ENCODE measurements at regions not wholly inside any gene's neighbourhood (a gene's known extent, or its start where the extent isn't known, plus 50 kb on each side); places are given as distances from the start of the nearest gene placed in this dataset.
"Not testable (repeated sequence)": the region's sequence is repeated elsewhere in the genome, so short reads cannot be mapped to it uniquely, and the experiment has no call there.

- H3K27ac ChIP-seq (ENCODE audit: low read depth, low read length, severe bottlenecking), result no peak overlapping the region
- no peak overlapping the region for H3K4me3 ChIP-seq (ENCODE audit: extremely low read depth, insufficient read depth, low read length, poor library complexity, severe bottlenecking)
- no peaks in the 10 kb centered on the region for H3K9me3 ChIP-seq (ENCODE audit: control insufficient read depth, low read length)
- H3K36me3 ChIP-seq (ENCODE audit: control insufficient read depth, insufficient read depth, low read length), result no peaks in the 10 kb centered on the region
- H3K4me1 ChIP-seq (ENCODE audit: control insufficient read depth, insufficient read depth, low read length, poor library complexity, severe bottlenecking), result peaks cover 6% of the 10 kb centered on the region
- no CpG with 5 or more reads among the region's 2 CpGs for WGBS, 2 experiments (ENCODE audit: insufficient coverage in 2 of 2)
Measured at GRCh38 chr16:79946252-79946651, 345.7 kb upstream of the MAF start.

GRCh38 chr16:79943736-79944135 lies 343.2 kb upstream of the MAF start:
- Histone ChIP-seq H3K36me3 (ENCODE audit: control insufficient read depth, insufficient read depth, low read length) (no peaks in the 10 kb centered on the region), H3K27ac (ENCODE audit: low read depth, low read length, severe bottlenecking) (no peak overlapping the region), H3K9me3 (ENCODE audit: control insufficient read depth, low read length) (no peaks in the 10 kb centered on the region), H3K4me1 (ENCODE audit: control insufficient read depth, insufficient read depth, low read length, poor library complexity, severe bottlenecking) (peaks cover 6% of the 10 kb centered on the region), H3K4me3 (ENCODE audit: extremely low read depth, insufficient read depth, low read length, poor library complexity, severe bottlenecking) (no peak overlapping the region)
- WGBS, 2 experiments (ENCODE audit: insufficient coverage in 2 of 2), result 80% methylated on average over 1 of the region's 3 CpGs; no CpG with 5 or more reads in 1 of the 2 experiments

- Histone ChIP-seq H3K4me3 (ENCODE audit: extremely low read depth, insufficient read depth, low read length, poor library complexity, severe bottlenecking) (no peak overlapping the region), H3K4me1 (ENCODE audit: control insufficient read depth, insufficient read depth, low read length, poor library complexity, severe bottlenecking) (peaks cover 1% of the 10 kb centered on the region), H3K36me3 (ENCODE audit: control insufficient read depth, insufficient read depth, low read length) (no peaks in the 10 kb centered on the region), H3K9me3 (ENCODE audit: control insufficient read depth, low read length) (no peaks in the 10 kb centered on the region), H3K27ac (ENCODE audit: low read depth, low read length, severe bottlenecking) (no peak overlapping the region)
- WGBS, 2 experiments (ENCODE audit: insufficient coverage in 2 of 2), result no CpG with 5 or more reads among the region's 4 CpGs
Measured at GRCh38 chr16:79938575-79938974, 338.0 kb upstream of the MAF start.

- H3K9me3 ChIP-seq (ENCODE audit: control insufficient read depth, low read length); H3K4me3 ChIP-seq (ENCODE audit: extremely low read depth, insufficient read depth, low read length, poor library complexity, severe bottlenecking); H3K27ac ChIP-seq (ENCODE audit: low read depth, low read length, severe bottlenecking); H3K36me3 ChIP-seq (ENCODE audit: control insufficient read depth, insufficient read depth, low read length); H3K4me1 ChIP-seq (ENCODE audit: control insufficient read depth, insufficient read depth, low read length, poor library complexity, severe bottlenecking): not testable (repeated sequence)
Measured at GRCh38 chr16:79937671-79938070, 337.1 kb upstream of the MAF start.

- Histone ChIP-seq H3K9me3 (ENCODE audit: control insufficient read depth, low read length) (no peaks in the 10 kb centered on the region), H3K36me3 (ENCODE audit: control insufficient read depth, insufficient read depth, low read length) (no peaks in the 10 kb centered on the region), H3K4me1 (ENCODE audit: control insufficient read depth, insufficient read depth, low read length, poor library complexity, severe bottlenecking) (peaks cover 4% of the 10 kb centered on the region), H3K4me3 (ENCODE audit: extremely low read depth, insufficient read depth, low read length, poor library complexity, severe bottlenecking) (no peak overlapping the region), H3K27ac (ENCODE audit: low read depth, low read length, severe bottlenecking) (no peak overlapping the region)
- 68 to 100% methylated on average over 1 to 4 of the region's 8 CpGs for WGBS, 2 experiments (ENCODE audit: insufficient coverage in 2 of 2)
Measured at GRCh38 chr16:79933603-79934002, 333.1 kb upstream of the MAF start.

- Histone ChIP-seq H3K9me3 (ENCODE audit: control insufficient read depth, low read length) (no peaks in the 10 kb centered on the region), H3K4me3 (ENCODE audit: extremely low read depth, insufficient read depth, low read length, poor library complexity, severe bottlenecking) (no peak overlapping the region), H3K27ac (ENCODE audit: low read depth, low read length, severe bottlenecking) (no peak overlapping the region), H3K4me1 (ENCODE audit: control insufficient read depth, insufficient read depth, low read length, poor library complexity, severe bottlenecking) (peaks cover 4% of the 10 kb centered on the region), H3K36me3 (ENCODE audit: control insufficient read depth, insufficient read depth, low read length) (no peaks in the 10 kb centered on the region)
- 100% methylated on average over 1 of the region's 2 CpGs; no CpG with 5 or more reads in 1 of the 2 experiments for WGBS, 2 experiments (ENCODE audit: insufficient coverage in 2 of 2)
Measured at GRCh38 chr16:79932572-79932971, 332.0 kb upstream of the MAF start.

GRCh38 chr16:79931721-79932120 lies 331.2 kb upstream of the MAF start:
- H3K36me3 ChIP-seq (ENCODE audit: control insufficient read depth, insufficient read depth, low read length), result no peaks in the 10 kb centered on the region
- H3K9me3 ChIP-seq (ENCODE audit: control insufficient read depth, low read length), result no peaks in the 10 kb centered on the region
- no peak overlapping the region for H3K27ac ChIP-seq (ENCODE audit: low read depth, low read length, severe bottlenecking)
- 88% methylated on average over 1 of the region's 1 CpG; no CpG with 5 or more reads in 1 of the 2 experiments for WGBS, 2 experiments (ENCODE audit: insufficient coverage in 2 of 2)
- peaks cover 4% of the 10 kb centered on the region for H3K4me1 ChIP-seq (ENCODE audit: control insufficient read depth, insufficient read depth, low read length, poor library complexity, severe bottlenecking)
- no peak overlapping the region for H3K4me3 ChIP-seq (ENCODE audit: extremely low read depth, insufficient read depth, low read length, poor library complexity, severe bottlenecking)

GRCh38 chr16:79929260-79929965 lies 328.9 kb upstream of the MAF start:
- WGBS, 2 experiments (ENCODE audit: insufficient coverage in 2 of 2), result no CpG with 5 or more reads among the region's 2 CpGs
- peaks cover 4% of the 10 kb centered on the region for H3K4me1 ChIP-seq (ENCODE audit: control insufficient read depth, insufficient read depth, low read length, poor library complexity, severe bottlenecking)
- no peaks in the 10 kb centered on the region for H3K9me3 ChIP-seq (ENCODE audit: control insufficient read depth, low read length)
- H3K4me3 ChIP-seq (ENCODE audit: extremely low read depth, insufficient read depth, low read length, poor library complexity, severe bottlenecking), result no peak overlapping the region
- no peaks in the 10 kb centered on the region for H3K36me3 ChIP-seq (ENCODE audit: control insufficient read depth, insufficient read depth, low read length)
- no peak overlapping the region for H3K27ac ChIP-seq (ENCODE audit: low read depth, low read length, severe bottlenecking)

- no peaks in the 10 kb centered on the region for H3K4me1 ChIP-seq (ENCODE audit: control insufficient read depth, insufficient read depth, low read length, poor library complexity, severe bottlenecking)
- no peak overlapping the region for H3K27ac ChIP-seq (ENCODE audit: low read depth, low read length, severe bottlenecking)
- no peaks in the 10 kb centered on the region for H3K36me3 ChIP-seq (ENCODE audit: control insufficient read depth, insufficient read depth, low read length)
- 87 to 91% methylated on average over 3 to 5 of the region's 9 CpGs for WGBS, 2 experiments (ENCODE audit: insufficient coverage in 2 of 2)
- no peaks in the 10 kb centered on the region for H3K9me3 ChIP-seq (ENCODE audit: control insufficient read depth, low read length)
- no peak overlapping the region for H3K4me3 ChIP-seq (ENCODE audit: extremely low read depth, insufficient read depth, low read length, poor library complexity, severe bottlenecking)
Measured at GRCh38 chr16:79928142-79928873, 327.8 kb upstream of the MAF start.

GRCh38 chr16:79926451-79927205 lies 326.1 kb upstream of the MAF start:
- Histone ChIP-seq H3K27ac (ENCODE audit: low read depth, low read length, severe bottlenecking) (no peak overlapping the region), H3K4me3 (ENCODE audit: extremely low read depth, insufficient read depth, low read length, poor library complexity, severe bottlenecking) (no peak overlapping the region), H3K4me1 (ENCODE audit: control insufficient read depth, insufficient read depth, low read length, poor library complexity, severe bottlenecking) (no peaks in the 10 kb centered on the region), H3K9me3 (ENCODE audit: control insufficient read depth, low read length) (no peaks in the 10 kb centered on the region), H3K36me3 (ENCODE audit: control insufficient read depth, insufficient read depth, low read length) (no peaks in the 10 kb centered on the region)
- WGBS, 2 experiments (ENCODE audit: insufficient coverage in 2 of 2), result 94 to 97% methylated on average over 7 to 11 of the region's 11 CpGs

Data from mesodermal cell (in vitro differentiated cells).